HT1080 (cell line): ENCODE measurements at regions not wholly inside any gene's neighbourhood (a gene's known extent, or its start where the extent isn't known, plus 50 kb on each side); places are given as distances from the start of the nearest gene placed in this dataset.
A peak's percentile ranks its signal among the peaks of the same experiment; 100 is the strongest.
"Not testable (repeated sequence)": the region's sequence is repeated elsewhere in the genome, so short reads cannot be mapped to it uniquely, and the experiment has no call there.

ENCODE experiments used
- DNase-seq: peaks from one replicate; pipeline ENCODE4 v3.0.0-alpha.2; 2015; ENCODE audit warnings: low read depth

- not testable (repeated sequence) for DNase-seq
Measured at GRCh38 chr6:67880343-67880742, 754.7 kb upstream of the ADGRB3 start.

- not testable (repeated sequence) for DNase-seq
Measured at GRCh38 chr6:67879928-67880327, 755.2 kb upstream of the ADGRB3 start.

GRCh38 chr6:67879105-67879904 is 755.8 kb upstream of the ADGRB3 start:
- DNase-seq, result not testable (repeated sequence)

GRCh38 chr6:67878216-67878615 is 756.9 kb upstream of the ADGRB3 start:
- not testable (repeated sequence) for DNase-seq

- no peak for DNase-seq
Measured at GRCh38 chr6:67877288-67877687, 757.8 kb upstream of the ADGRB3 start.

- no peak for DNase-seq
Measured at GRCh38 chr6:67875877-67876383, 759.2 kb upstream of the ADGRB3 start.

- no peak for DNase-seq
Measured at GRCh38 chr6:67870321-67870720, 764.8 kb upstream of the ADGRB3 start.

GRCh38 chr6:67863346-67863745 is 771.7 kb upstream of the ADGRB3 start:
- DNase-seq, result no peak

GRCh38 chr6:67854098-67854497 is 781.0 kb upstream of the ADGRB3 start:
- peak; percentile 52 for DNase-seq

- DNase-seq, result no peak
Measured at GRCh38 chr6:67839818-67840217, 795.3 kb upstream of the ADGRB3 start.

- DNase-seq, result no peak
Measured at GRCh38 chr6:67825201-67825895, 809.7 kb upstream of the ADGRB3 start.

GRCh38 chr6:67818322-67818721 is 816.8 kb upstream of the ADGRB3 start:
- no peak for DNase-seq

- no peak for DNase-seq
Measured at GRCh38 chr6:67815623-67816022, 819.5 kb upstream of the ADGRB3 start.

- DNase-seq, result no peak
Measured at GRCh38 chr6:67814262-67814661, 820.8 kb upstream of the ADGRB3 start.

GRCh38 chr6:67812693-67813092 is 822.4 kb upstream of the ADGRB3 start:
- no peak for DNase-seq

GRCh38 chr6:67812125-67812524 is 823.0 kb upstream of the ADGRB3 start:
- no peak for DNase-seq

- DNase-seq, result no peak
Measured at GRCh38 chr6:67811239-67812037, 823.6 kb upstream of the ADGRB3 start.

GRCh38 chr6:67804808-67805207 is 830.3 kb upstream of the ADGRB3 start:
- not testable (repeated sequence) for DNase-seq

GRCh38 chr6:67802771-67803170 is 832.3 kb upstream of the ADGRB3 start:
- DNase-seq, result no peak

GRCh38 chr6:67792996-67793395 is 842.1 kb upstream of the ADGRB3 start:
- no peak for DNase-seq

GRCh38 chr6:67790569-67790968 is 844.5 kb upstream of the ADGRB3 start:
- no peak for DNase-seq

- not testable (repeated sequence) for DNase-seq
Measured at GRCh38 chr6:67787119-67787518, 848.0 kb upstream of the ADGRB3 start.
